Duodenal mucosa (tissue), 2 donors: ENCODE measurements at regions not wholly inside any gene's neighbourhood (a gene's known extent, or its start where the extent isn't known, plus 50 kb on each side); places are given as distances from the start of the nearest gene placed in this dataset.
"Not testable (repeated sequence)": the region's sequence is repeated elsewhere in the genome, so short reads cannot be mapped to it uniquely, and the experiment has no call there.

Source experiments
- H3K27ac ChIP-seq: one replicate; pipeline ENCODE4 v1.7.0; 2013; ENCODE audit warnings: low read depth, low read length
- H3K27me3 ChIP-seq, 2 donors: one replicate each; pipeline ENCODE4 v1.7.0; 2013; ENCODE audit warnings: low read length in 2 of 2, control low read depth in 1 of 2; ENCODE audit not compliant: insufficient read depth in 2 of 2, control insufficient read depth in 1 of 2
- H3K36me3 ChIP-seq, 2 donors: one replicate each; pipeline ENCODE4 v1.7.0; 2013; ENCODE audit warnings: low read length in 2 of 2, control low read depth in 1 of 2; ENCODE audit not compliant: insufficient read depth in 2 of 2, control insufficient read depth in 1 of 2
- H3K4me1 ChIP-seq, 2 donors: one replicate each; pipeline ENCODE4 v1.7.0; 2013; ENCODE audit warnings: low read length in 2 of 2, control low read depth in 1 of 2; ENCODE audit not compliant: insufficient read depth in 2 of 2, control insufficient read depth in 1 of 2
- H3K4me3 ChIP-seq, 2 donors: one replicate each; pipeline ENCODE4 v1.7.0; 2013; ENCODE audit warnings: low read length in 2 of 2, low read depth in 1 of 2
- H3K9ac ChIP-seq, 2 donors: one replicate each; pipeline ENCODE4 v1.7.0; 2013; ENCODE audit warnings: low read length in 2 of 2, low read depth in 1 of 2
- H3K9me3 ChIP-seq, 2 donors: one replicate each; pipeline ENCODE4 v1.7.0; 2013; ENCODE audit warnings: low read length in 2 of 2, control low read depth in 1 of 2; ENCODE audit not compliant: control insufficient read depth in 1 of 2

- no peak overlapping the region for H3K9ac ChIP-seq
- no peaks in the 10 kb centered on the region for H3K36me3 ChIP-seq
- H3K4me3 ChIP-seq = no peak overlapping the region
- H3K27me3 ChIP-seq = no peaks in the 10 kb centered on the region
- H3K27ac ChIP-seq = no peak overlapping the region
- H3K4me1 ChIP-seq = no peaks in the 10 kb centered on the region
- H3K9me3 ChIP-seq = no peaks in the 10 kb centered on the region
Observed at GRCh38 chr1:192880231-192880630, 71.4 kb downstream of the RGS2 start.

GRCh38 chr1:192884241-192884640 is 75.4 kb downstream of the RGS2 start:
- no peak overlapping the region for H3K9ac ChIP-seq
- H3K9me3 ChIP-seq = no peaks in the 10 kb centered on the region
- no peak overlapping the region for H3K27ac ChIP-seq
- H3K27me3 ChIP-seq = no peaks in the 10 kb centered on the region
- no peak overlapping the region for H3K4me3 ChIP-seq
- no peaks in the 10 kb centered on the region for H3K36me3 ChIP-seq
- no peaks in the 10 kb centered on the region for H3K4me1 ChIP-seq

- not testable (repeated sequence) for H3K9me3 ChIP-seq, H3K36me3 ChIP-seq, H3K9ac ChIP-seq, H3K27ac ChIP-seq, H3K4me3 ChIP-seq, H3K27me3 ChIP-seq, H3K4me1 ChIP-seq
Observed at GRCh38 chr1:192885387-192885786, 76.5 kb downstream of the RGS2 start.

GRCh38 chr1:192887426-192887825 is 78.6 kb downstream of the RGS2 start:
- H3K9me3 ChIP-seq = no peaks in the 10 kb centered on the region
- no peaks in the 10 kb centered on the region for H3K27me3 ChIP-seq
- no peaks in the 10 kb centered on the region for H3K4me1 ChIP-seq
- H3K9ac ChIP-seq = no peak overlapping the region
- no peak overlapping the region for H3K4me3 ChIP-seq
- no peak overlapping the region for H3K27ac ChIP-seq
- no peaks in the 10 kb centered on the region for H3K36me3 ChIP-seq

GRCh38 chr1:192888574-192888973 is 79.7 kb downstream of the RGS2 start:
- no peaks in the 10 kb centered on the region for H3K27me3 ChIP-seq
- no peaks in the 10 kb centered on the region for H3K36me3 ChIP-seq
- H3K4me3 ChIP-seq = no peak overlapping the region
- H3K9ac ChIP-seq = no peak overlapping the region
- H3K4me1 ChIP-seq = no peaks in the 10 kb centered on the region
- no peak overlapping the region for H3K27ac ChIP-seq
- no peaks in the 10 kb centered on the region for H3K9me3 ChIP-seq

- Histone ChIP-seq H3K9ac (no peak overlapping the region), H3K4me3 (no peak overlapping the region), H3K4me1 (no peaks in the 10 kb centered on the region), H3K27ac (no peak overlapping the region), H3K36me3 (no peaks in the 10 kb centered on the region), H3K9me3 (no peaks in the 10 kb centered on the region), H3K27me3 (no peaks in the 10 kb centered on the region)
Observed at GRCh38 chr1:192889082-192889481, 80.2 kb downstream of the RGS2 start.

- H3K36me3 ChIP-seq = no peaks in the 10 kb centered on the region
- H3K4me1 ChIP-seq = no peaks in the 10 kb centered on the region
- H3K4me3 ChIP-seq = no peak overlapping the region
- H3K9ac ChIP-seq = no peak overlapping the region
- H3K27me3 ChIP-seq = no peaks in the 10 kb centered on the region
- no peaks in the 10 kb centered on the region for H3K9me3 ChIP-seq
- H3K27ac ChIP-seq = no peak overlapping the region
Observed at GRCh38 chr1:192890134-192890533, 81.3 kb downstream of the RGS2 start.

- Histone ChIP-seq H3K9ac (no peak overlapping the region), H3K27me3 (no peaks in the 10 kb centered on the region), H3K4me1 (no peaks in the 10 kb centered on the region), H3K4me3 (no peak overlapping the region), H3K27ac (no peak overlapping the region), H3K9me3 (no peaks in the 10 kb centered on the region), H3K36me3 (no peaks in the 10 kb centered on the region)
Observed at GRCh38 chr1:192892934-192893333, 84.1 kb downstream of the RGS2 start.

GRCh38 chr1:192895487-192895886 is 86.6 kb downstream of the RGS2 start:
- not testable (repeated sequence) for H3K27ac ChIP-seq, H3K4me3 ChIP-seq, H3K27me3 ChIP-seq, H3K9ac ChIP-seq, H3K4me1 ChIP-seq, H3K36me3 ChIP-seq, H3K9me3 ChIP-seq

- H3K4me3 ChIP-seq = no peak overlapping the region
- H3K4me1 ChIP-seq = no peaks in the 10 kb centered on the region
- H3K9me3 ChIP-seq = no peaks in the 10 kb centered on the region
- no peak overlapping the region for H3K27ac ChIP-seq
- H3K9ac ChIP-seq = no peak overlapping the region
- no peaks in the 10 kb centered on the region for H3K27me3 ChIP-seq
- no peaks in the 10 kb centered on the region for H3K36me3 ChIP-seq
Observed at GRCh38 chr1:192896376-192896775, 87.5 kb downstream of the RGS2 start.

- no peaks in the 10 kb centered on the region for H3K36me3 ChIP-seq
- H3K27me3 ChIP-seq = no peaks in the 10 kb centered on the region
- no peak overlapping the region for H3K9ac ChIP-seq
- no peaks in the 10 kb centered on the region for H3K9me3 ChIP-seq
- H3K4me1 ChIP-seq = no peaks in the 10 kb centered on the region
- H3K27ac ChIP-seq = no peak overlapping the region
- no peak overlapping the region for H3K4me3 ChIP-seq
Observed at GRCh38 chr1:192901500-192901899, 92.7 kb downstream of the RGS2 start.
